Body of pancreas (tissue), 4 donors: ENCODE measurements at regions not wholly inside any gene's neighbourhood (a gene's known extent, or its start where the extent isn't known, plus 50 kb on each side); places are given as distances from the start of the nearest gene placed in this dataset.
"Not testable (repeated sequence)": the region's sequence is repeated elsewhere in the genome, so short reads cannot be mapped to it uniquely, and the experiment has no call there.

Source experiments
- CTCF ChIP-seq, 7 experiments: fragments of 450-650 bp in 4 of 7; fragments of 200-600 bp in 3 of 7; sonication (generic) in 3 of 7; IDR thresholded peaks; one replicate each; pipeline ENCODE4 v1.5.1; 2016 to 2019; ENCODE audit warnings: antibody characterized with exemption in 7 of 7
- POLR2A ChIP-seq, 3 donors: fragments of 450-650 bp; IDR thresholded peaks; one replicate each; pipeline ENCODE4 v1.6.1; 2016; ENCODE audit warnings: antibody characterized with exemption in 3 of 3, mild to moderate bottlenecking in 2 of 3

- not testable (repeated sequence) for TF ChIP-seq CTCF, POLR2A (IDR thresholded peaks at IDR 0.05)
Observed at GRCh38 chr2:87679950-87680349, 67.9 kb upstream of the PLGLB2 start.
